ENCODE measurements at regions not wholly inside any gene's neighbourhood (a gene's known extent, or its start where the extent isn't known, plus 50 kb on each side); places are given as distances from the start of the nearest gene placed in this dataset.
A peak's percentile ranks its signal among the peaks of the same experiment; 100 is the strongest.

GRCh38 chr16:85401917-85402766 lies 211.0 kb upstream of the GSE1 start:
- DNase-seq (ENCODE audit: low read depth in 2 of 2) = no peak

GRCh38 chr16:85402910-85403692 lies 210.0 kb upstream of the GSE1 start:
- peak; percentile 45 to 48 for DNase-seq (ENCODE audit: low read depth in 2 of 2)

GRCh38 chr16:85403693-85404092 lies 209.4 kb upstream of the GSE1 start:
- DNase-seq (ENCODE audit: low read depth in 2 of 2) = no peak

- DNase-seq (ENCODE audit: low read depth in 2 of 2) = no peak
Observed at GRCh38 chr16:85412911-85413520, 200.1 kb upstream of the GSE1 start.

- DNase-seq (ENCODE audit: low read depth in 2 of 2) = no peak
Observed at GRCh38 chr16:85413691-85414663, 199.1 kb upstream of the GSE1 start.

GRCh38 chr16:85415196-85416090 lies 197.7 kb upstream of the GSE1 start:
- no peak for DNase-seq (ENCODE audit: low read depth in 2 of 2)

GRCh38 chr16:85416228-85417109 lies 196.7 kb upstream of the GSE1 start:
- no peak for DNase-seq (ENCODE audit: low read depth in 2 of 2)

- DNase-seq (ENCODE audit: low read depth in 2 of 2) = no peak
Observed at GRCh38 chr16:85417156-85417860, 195.8 kb upstream of the GSE1 start.

GRCh38 chr16:85418978-85419491 lies 194.1 kb upstream of the GSE1 start:
- no peak for DNase-seq (ENCODE audit: low read depth in 2 of 2)

GRCh38 chr16:85419503-85420408 lies 193.4 kb upstream of the GSE1 start:
- no peak for DNase-seq (ENCODE audit: low read depth in 2 of 2)

- no peak for DNase-seq (ENCODE audit: low read depth in 2 of 2)
Observed at GRCh38 chr16:85420501-85421337, 192.4 kb upstream of the GSE1 start.

GRCh38 chr16:85421338-85422195 lies 191.6 kb upstream of the GSE1 start:
- no peak for DNase-seq (ENCODE audit: low read depth in 2 of 2)

- no peak for DNase-seq (ENCODE audit: low read depth in 2 of 2)
Observed at GRCh38 chr16:85422196-85422631, 190.9 kb upstream of the GSE1 start.

- no peak for DNase-seq (ENCODE audit: low read depth in 2 of 2)
Observed at GRCh38 chr16:85422632-85423550, 190.2 kb upstream of the GSE1 start.

Data from fibroblast of skin of left quadriceps (primary cell).